GM12874 (cell line): ENCODE measurements at regions not wholly inside any gene's neighbourhood (a gene's known extent, or its start where the extent isn't known, plus 50 kb on each side); places are given as distances from the start of the nearest gene placed in this dataset.

Experiments used
- CTCF ChIP-seq: IDR thresholded peaks from 2 replicates; pipeline ENCODE4 v1.5.1; 2011; ENCODE audit warnings: low read depth, mild to moderate bottlenecking, control low read depth, low read length, moderate library complexity; ENCODE audit not compliant: insufficient read depth

GRCh38 chr12:60710246-60710645 is 1114.4 kb downstream of the SLC16A7 start:
- no peak for TF ChIP-seq CTCF

- TF ChIP-seq CTCF = no peak
These were observed 1118.5 kb downstream of the SLC16A7 start for GRCh38 chr12:60714141-60714900.

- no peak for TF ChIP-seq CTCF
These were observed 1128.6 kb downstream of the SLC16A7 start for GRCh38 chr12:60724475-60724874.

GRCh38 chr12:60724984-60725383 is 1129.2 kb downstream of the SLC16A7 start:
- TF ChIP-seq CTCF = no peak

GRCh38 chr12:60752589-60752988 is 1156.8 kb downstream of the SLC16A7 start:
- TF ChIP-seq CTCF = no peak

- no peak for TF ChIP-seq CTCF
These were observed 1162.4 kb downstream of the SLC16A7 start for GRCh38 chr12:60758224-60758623.

- no peak for TF ChIP-seq CTCF
These were observed 1165.1 kb downstream of the SLC16A7 start for GRCh38 chr12:60760965-60761364.

- no peak for TF ChIP-seq CTCF
These were observed 1207.3 kb downstream of the SLC16A7 start for GRCh38 chr12:60803147-60803546.
